ENCODE measurements at regions not wholly inside any gene's neighbourhood (a gene's known extent, or its start where the extent isn't known, plus 50 kb on each side); places are given as distances from the start of the nearest gene placed in this dataset.

GRCh38 chr9:15079989-15080388, 169.8 kb upstream of the FREM1 start (continued):
- TF ChIP-seq, protein P1, sequence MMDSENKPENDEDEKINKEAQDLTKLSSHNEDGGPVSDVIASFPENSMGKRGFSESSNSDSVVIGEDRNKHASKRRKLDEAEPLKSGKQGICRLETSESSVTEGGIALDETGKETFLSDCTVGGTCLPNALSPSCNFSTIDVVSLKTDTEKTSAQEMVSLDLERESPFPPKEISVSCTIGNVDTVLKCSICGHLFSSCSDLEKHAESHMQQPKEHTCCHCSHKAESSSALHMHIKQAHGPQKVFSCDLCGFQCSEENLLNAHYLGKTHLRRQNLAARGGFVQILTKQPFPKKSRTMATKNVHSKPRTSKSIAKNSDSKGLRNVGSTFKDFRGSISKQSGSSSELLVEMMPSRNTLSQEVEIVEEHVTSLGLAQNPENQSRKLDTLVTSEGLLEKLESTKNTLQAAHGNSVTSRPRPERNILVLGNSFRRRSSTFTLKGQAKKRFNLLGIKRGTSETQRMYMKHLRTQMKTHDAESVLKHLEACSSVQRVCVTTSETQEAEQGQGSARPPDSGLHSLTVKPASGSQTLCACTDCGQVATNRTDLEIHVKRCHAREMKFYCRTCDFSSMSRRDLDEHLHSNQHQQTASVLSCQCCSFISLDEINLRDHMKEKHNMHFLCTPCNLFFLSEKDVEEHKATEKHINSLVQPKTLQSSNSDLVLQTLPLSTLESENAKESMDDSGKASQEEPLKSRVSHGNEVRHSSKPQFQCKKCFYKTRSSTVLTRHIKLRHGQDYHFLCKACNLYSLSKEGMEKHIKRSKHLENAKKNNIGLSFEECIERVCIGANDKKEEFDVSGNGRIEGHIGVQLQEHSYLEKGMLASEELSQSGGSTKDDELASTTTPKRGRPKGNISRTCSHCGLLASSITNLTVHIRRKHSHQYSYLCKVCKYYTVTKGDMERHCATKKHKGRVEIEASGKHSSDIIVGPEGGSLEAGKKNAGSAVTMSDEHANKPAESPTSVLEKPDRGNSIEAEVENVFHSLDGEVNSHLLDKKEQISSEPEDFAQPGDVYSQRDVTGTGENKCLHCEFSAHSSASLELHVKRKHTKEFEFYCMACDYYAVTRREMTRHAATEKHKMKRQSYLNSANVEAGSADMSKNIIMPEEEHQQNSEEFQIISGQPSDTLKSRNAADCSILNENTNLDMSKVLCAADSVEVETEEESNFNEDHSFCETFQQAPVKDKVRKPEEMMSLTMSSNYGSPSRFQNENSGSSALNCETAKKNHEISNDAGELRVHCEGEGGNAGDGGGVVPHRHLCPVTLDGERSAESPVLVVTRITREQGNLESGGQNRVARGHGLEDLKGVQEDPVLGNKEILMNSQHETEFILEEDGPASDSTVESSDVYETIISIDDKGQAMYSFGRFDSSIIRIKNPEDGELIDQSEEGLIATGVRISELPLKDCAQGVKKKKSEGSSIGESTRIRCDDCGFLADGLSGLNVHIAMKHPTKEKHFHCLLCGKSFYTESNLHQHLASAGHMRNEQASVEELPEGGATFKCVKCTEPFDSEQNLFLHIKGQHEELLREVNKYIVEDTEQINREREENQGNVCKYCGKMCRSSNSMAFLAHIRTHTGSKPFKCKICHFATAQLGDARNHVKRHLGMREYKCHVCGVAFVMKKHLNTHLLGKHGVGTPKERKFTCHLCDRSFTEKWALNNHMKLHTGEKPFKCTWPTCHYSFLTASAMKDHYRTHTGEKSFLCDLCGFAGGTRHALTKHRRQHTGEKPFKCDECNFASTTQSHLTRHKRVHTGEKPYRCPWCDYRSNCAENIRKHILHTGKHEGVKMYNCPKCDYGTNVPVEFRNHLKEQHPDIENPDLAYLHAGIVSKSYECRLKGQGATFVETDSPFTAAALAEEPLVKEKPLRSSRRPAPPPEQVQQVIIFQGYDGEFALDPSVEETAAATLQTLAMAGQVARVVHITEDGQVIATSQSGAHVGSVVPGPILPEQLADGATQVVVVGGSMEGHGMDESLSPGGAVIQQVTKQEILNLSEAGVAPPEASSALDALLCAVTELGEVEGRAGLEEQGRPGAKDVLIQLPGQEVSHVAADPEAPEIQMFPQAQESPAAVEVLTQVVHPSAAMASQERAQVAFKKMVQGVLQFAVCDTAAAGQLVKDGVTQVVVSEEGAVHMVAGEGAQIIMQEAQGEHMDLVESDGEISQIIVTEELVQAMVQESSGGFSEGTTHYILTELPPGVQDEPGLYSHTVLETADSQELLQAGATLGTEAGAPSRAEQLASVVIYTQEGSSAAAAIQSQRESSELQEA (CRISPR knock-in tag; IDR thresholded peaks at IDR 0.05; ENCODE audit: not compliant biosample characterization): no peak
- TF ChIP-seq ZNF17 (CRISPR knock-in tag; IDR thresholded peaks at IDR 0.05) (no peak), ZNF281 (CRISPR knock-in tag; IDR thresholded peaks at IDR 0.05; ENCODE audit: borderline replicate concordance) (peak; percentile 57; the same call in 1 of the 2 replicates), MAFK (conservative IDR thresholded peaks at IDR 0.05 in 1 of 2, IDR thresholded peaks at IDR 0.05 in 1 of 2; ENCODE audit: low read length in 2 of 2) (peak in 1 of 2 experiments; percentile 27; a peak in 1 of 4 replicates), RXRB (CRISPR knock-in tag; IDR thresholded peaks at IDR 0.05; ENCODE audit: borderline replicate concordance) (peak; percentile 84), BRD4 (CRISPR knock-in tag; IDR thresholded peaks at IDR 0.05) (peak; percentile 73), ZNF746 (CRISPR knock-in tag; IDR thresholded peaks at IDR 0.05) (peak; percentile 56; the same call in 1 of the 2 replicates), ASH2L (IDR thresholded peaks at IDR 0.05; ENCODE audit: insufficient read length, low read depth, low read length) (no peak), CBX1 (IDR thresholded peaks at IDR 0.05; ENCODE audit: low read depth) (peak; percentile 44), IKZF1 (IDR thresholded peaks at IDR 0.05) (no peak), RXRA (CRISPR knock-in tag; IDR thresholded peaks at IDR 0.05) (peak; percentile 77; the same call in 1 of the 2 replicates), PHF20 (CRISPR knock-in tag; IDR thresholded peaks at IDR 0.05) (no peak), SYNCRIP (IDR thresholded peaks at IDR 0.05; ENCODE audit: insufficient read depth, low read depth, low read length) (no peak), ZNF432 (CRISPR knock-in tag; IDR thresholded peaks at IDR 0.05; ENCODE audit: borderline replicate concordance) (no peak), TBL1XR1 (IDR thresholded peaks at IDR 0.05; ENCODE audit: borderline replicate concordance, low read length, partially characterized antibody) (peak; percentile 86)
- TF ChIP-seq, protein P2, sequence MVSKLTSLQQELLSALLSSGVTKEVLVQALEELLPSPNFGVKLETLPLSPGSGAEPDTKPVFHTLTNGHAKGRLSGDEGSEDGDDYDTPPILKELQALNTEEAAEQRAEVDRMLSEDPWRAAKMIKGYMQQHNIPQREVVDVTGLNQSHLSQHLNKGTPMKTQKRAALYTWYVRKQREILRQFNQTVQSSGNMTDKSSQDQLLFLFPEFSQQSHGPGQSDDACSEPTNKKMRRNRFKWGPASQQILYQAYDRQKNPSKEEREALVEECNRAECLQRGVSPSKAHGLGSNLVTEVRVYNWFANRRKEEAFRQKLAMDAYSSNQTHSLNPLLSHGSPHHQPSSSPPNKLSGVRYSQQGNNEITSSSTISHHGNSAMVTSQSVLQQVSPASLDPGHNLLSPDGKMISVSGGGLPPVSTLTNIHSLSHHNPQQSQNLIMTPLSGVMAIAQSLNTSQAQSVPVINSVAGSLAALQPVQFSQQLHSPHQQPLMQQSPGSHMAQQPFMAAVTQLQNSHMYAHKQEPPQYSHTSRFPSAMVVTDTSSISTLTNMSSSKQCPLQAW (CRISPR knock-in tag; IDR thresholded peaks at IDR 0.05): no peak
- TF ChIP-seq, protein P3, sequence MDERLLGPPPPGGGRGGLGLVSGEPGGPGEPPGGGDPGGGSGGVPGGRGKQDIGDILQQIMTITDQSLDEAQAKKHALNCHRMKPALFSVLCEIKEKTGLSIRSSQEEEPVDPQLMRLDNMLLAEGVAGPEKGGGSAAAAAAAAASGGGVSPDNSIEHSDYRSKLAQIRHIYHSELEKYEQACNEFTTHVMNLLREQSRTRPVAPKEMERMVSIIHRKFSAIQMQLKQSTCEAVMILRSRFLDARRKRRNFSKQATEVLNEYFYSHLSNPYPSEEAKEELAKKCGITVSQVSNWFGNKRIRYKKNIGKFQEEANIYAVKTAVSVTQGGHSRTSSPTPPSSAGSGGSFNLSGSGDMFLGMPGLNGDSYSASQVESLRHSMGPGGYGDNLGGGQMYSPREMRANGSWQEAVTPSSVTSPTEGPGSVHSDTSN (CRISPR knock-in tag; IDR thresholded peaks at IDR 0.05): peak; percentile 41; the same call in 1 of the 2 replicates

All from HepG2 (cell line).